ENCODE measurements at regions not wholly inside any gene's neighbourhood (a gene's known extent, or its start where the extent isn't known, plus 50 kb on each side); places are given as distances from the start of the nearest gene placed in this dataset.

- Histone ChIP-seq H3K9me3 (ENCODE audit: low read length) (no peaks in the 10 kb centered on the region), H3K9ac (ENCODE audit: low read length) (no peak overlapping the region), H3F3A (ENCODE audit: insufficient read depth, low read length, poor library complexity, severe bottlenecking) (no peaks in the 10 kb centered on the region), H3K9me2 (ENCODE audit: insufficient read depth, low read length) (no peaks in the 10 kb centered on the region), H3K27me3 (ENCODE audit: insufficient read depth, low read depth, low read length) (no peaks in the 10 kb centered on the region), H3K27ac (ENCODE audit: low read length) (no peak overlapping the region), H3K4me3 (ENCODE audit: low read length) (no peak overlapping the region), H2AFZ (ENCODE audit: low read depth, low read length) (no peak overlapping the region), H3K4me2 (ENCODE audit: low read length) (no peak overlapping the region), H3K79me2 (replicated peaks; ENCODE audit: insufficient read depth, low read length) (no peaks in the 10 kb centered on the region), H3K36me3 (ENCODE audit: insufficient read depth, low read length) (peaks cover 18% of the 10 kb centered on the region), H4K20me1 (ENCODE audit: insufficient read depth) (no peaks in the 10 kb centered on the region)
- TF ChIP-seq EP300 (conservative IDR thresholded peaks at IDR 0.05; ENCODE audit: poor library complexity, severe bottlenecking), result no peak
- TF ChIP-seq RAD21 (conservative IDR thresholded peaks at IDR 0.05), result no peak
- no peak for TF ChIP-seq POLR2AphosphoS5 (IDR thresholded peaks at IDR 0.05)
These were observed 76.0 kb downstream of the DOP1B start for GRCh38 chr21:36232641-36233040.

GRCh38 chr21:36235058-36235582, 78.5 kb downstream of the DOP1B start:
- no peak overlapping the region for H3K27ac ChIP-seq (ENCODE audit: low read length)
- TF ChIP-seq TAF1 (IDR thresholded peaks at IDR 0.05; ENCODE audit: low read depth), result no peak
- TF ChIP-seq REST (IDR thresholded peaks at IDR 0.05; ENCODE audit: borderline replicate concordance), result no peak
- no peak for TF ChIP-seq CTCF (IDR thresholded peaks at IDR 0.05; ENCODE audit: poor library complexity, severe bottlenecking)
- TF ChIP-seq RAD21 (conservative IDR thresholded peaks at IDR 0.05), result no peak
- TF ChIP-seq EZH2 (IDR thresholded peaks at IDR 0.05; ENCODE audit: borderline replicate concordance, insufficient read depth, low read length, poor library complexity, severe bottlenecking), result no peak
- no peak for TF ChIP-seq SMC3 (conservative IDR thresholded peaks at IDR 0.05; ENCODE audit: poor library complexity)
- TF ChIP-seq POLR2AphosphoS5 (IDR thresholded peaks at IDR 0.05), result no peak
- TF ChIP-seq MXI1 (conservative IDR thresholded peaks at IDR 0.05; ENCODE audit: poor library complexity, severe bottlenecking), result no peak
- no peak for TF ChIP-seq EP300 (conservative IDR thresholded peaks at IDR 0.05; ENCODE audit: poor library complexity, severe bottlenecking)

More at GRCh38 chr21:36235058-36235582, 78.5 kb downstream of the DOP1B start:
- H3K27me3 ChIP-seq (ENCODE audit: insufficient read depth, low read depth, low read length), result no peaks in the 10 kb centered on the region
- no peak overlapping the region for H3K4me3 ChIP-seq (ENCODE audit: low read length)
- no peaks in the 10 kb centered on the region for H3K9me2 ChIP-seq (ENCODE audit: insufficient read depth, low read length)
- H3F3A ChIP-seq (ENCODE audit: insufficient read depth, low read length, poor library complexity, severe bottlenecking), result no peaks in the 10 kb centered on the region
- H3K9ac ChIP-seq (ENCODE audit: low read length), result no peak overlapping the region
- H2AFZ ChIP-seq (ENCODE audit: low read depth, low read length), result no peak overlapping the region
- peaks cover 18% of the 10 kb centered on the region for H3K36me3 ChIP-seq (ENCODE audit: insufficient read depth, low read length)
- H3K4me2 ChIP-seq (ENCODE audit: low read length), result no peak overlapping the region
- H3K9me3 ChIP-seq (ENCODE audit: low read length), result no peaks in the 10 kb centered on the region
- no peaks in the 10 kb centered on the region for H3K79me2 ChIP-seq (replicated peaks; ENCODE audit: insufficient read depth, low read length)
- no peaks in the 10 kb centered on the region for H4K20me1 ChIP-seq (ENCODE audit: insufficient read depth)

Data from neural cell (in vitro differentiated cells).